ENCODE measurements at regions not wholly inside any gene's neighbourhood (a gene's known extent, or its start where the extent isn't known, plus 50 kb on each side); places are given as distances from the start of the nearest gene placed in this dataset.
"Not testable (repeated sequence)": the region's sequence is repeated elsewhere in the genome, so short reads cannot be mapped to it uniquely, and the experiment has no call there.

DNA sequence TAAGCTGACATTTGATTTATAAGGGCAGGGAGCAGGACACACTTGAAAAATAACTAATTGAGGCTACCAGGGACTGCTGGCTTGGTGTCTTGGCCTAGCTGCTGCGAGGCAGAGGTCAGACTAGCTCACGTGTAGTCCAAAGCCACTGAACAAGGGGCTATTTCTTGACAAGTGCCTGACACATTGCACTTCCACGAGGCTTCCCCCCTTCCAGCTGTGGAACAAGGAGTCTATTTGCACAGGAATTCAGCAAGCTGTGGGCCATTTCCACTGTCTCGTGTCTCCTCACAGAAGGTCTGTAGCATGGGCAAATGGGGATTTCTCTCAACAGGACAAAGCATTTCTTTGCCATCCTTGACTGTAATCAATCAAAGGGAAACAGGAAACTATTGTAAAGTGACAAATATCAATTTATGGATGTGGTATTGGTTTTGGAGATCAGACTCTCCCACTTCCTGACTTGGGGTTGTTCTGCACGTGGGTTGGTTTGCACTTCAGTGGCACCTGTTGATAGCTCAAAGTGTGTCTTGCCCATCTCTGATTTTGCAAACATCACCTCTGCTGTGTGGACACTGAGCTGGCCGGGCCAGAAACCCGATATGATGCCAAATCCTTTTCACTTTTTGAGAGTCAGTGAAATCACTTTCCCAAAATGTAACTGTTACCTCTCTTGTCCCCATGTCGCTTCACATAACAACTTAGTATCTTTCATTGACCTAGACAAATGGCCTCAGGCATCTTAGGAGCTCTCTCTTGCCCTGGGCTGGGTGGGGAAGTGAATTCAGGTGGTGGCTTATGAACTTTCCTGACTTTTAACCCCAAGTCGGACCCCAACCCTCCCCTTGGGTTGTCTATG is 107.4 kb upstream of the MAMLD1 start:
- DNase-seq, result no peak

- DNase-seq, result no peak
Observed at GRCh38 chrX:150256297-150256650, 106.8 kb upstream of the MAMLD1 start.

- DNase-seq, result no peak
Observed at GRCh38 chrX:150257353-150258175, 105.6 kb upstream of the MAMLD1 start.

DNA sequence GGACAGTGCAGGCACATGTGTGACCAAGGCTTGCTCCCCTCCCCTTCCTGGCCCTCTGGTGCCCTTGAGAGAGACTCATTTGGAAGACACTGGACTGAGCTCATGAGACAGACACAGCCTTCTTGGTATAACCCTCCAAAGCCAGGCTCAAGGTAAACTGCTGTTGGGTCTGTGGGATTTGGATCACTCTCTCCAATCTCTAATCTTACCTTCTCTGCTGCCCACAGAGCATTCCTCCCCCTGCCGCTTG is 105.0 kb upstream of the MAMLD1 start:
- no peak for DNase-seq

GRCh38 chrX:150258463-150259430 is 104.4 kb upstream of the MAMLD1 start:
- no peak for DNase-seq

DNA sequence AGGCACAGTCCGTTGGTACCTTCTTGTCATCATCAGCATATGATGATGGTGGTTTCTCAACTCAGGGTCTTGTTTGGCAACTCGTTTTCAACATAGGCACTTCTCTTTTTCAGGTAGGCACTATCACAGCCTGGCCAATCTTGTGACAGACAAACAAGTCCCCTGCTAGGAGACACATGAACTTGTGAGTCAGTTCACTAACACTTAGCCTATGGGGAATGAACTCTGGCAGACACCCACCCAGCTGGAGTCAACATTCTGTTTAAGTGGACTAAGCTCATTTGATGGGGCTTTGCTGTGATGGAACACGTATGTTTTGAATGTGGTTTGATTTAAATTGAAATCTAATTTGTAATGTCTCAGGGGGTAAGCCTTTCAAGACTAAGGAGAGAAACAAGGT is 100.7 kb upstream of the MAMLD1 start:
- no peak for DNase-seq

GRCh38 chrX:150268839-150269355 is 94.2 kb upstream of the MAMLD1 start:
- no peak for DNase-seq

- DNase-seq, result no peak
Observed at GRCh38 chrX:150269605-150270254, 93.4 kb upstream of the MAMLD1 start.

DNA sequence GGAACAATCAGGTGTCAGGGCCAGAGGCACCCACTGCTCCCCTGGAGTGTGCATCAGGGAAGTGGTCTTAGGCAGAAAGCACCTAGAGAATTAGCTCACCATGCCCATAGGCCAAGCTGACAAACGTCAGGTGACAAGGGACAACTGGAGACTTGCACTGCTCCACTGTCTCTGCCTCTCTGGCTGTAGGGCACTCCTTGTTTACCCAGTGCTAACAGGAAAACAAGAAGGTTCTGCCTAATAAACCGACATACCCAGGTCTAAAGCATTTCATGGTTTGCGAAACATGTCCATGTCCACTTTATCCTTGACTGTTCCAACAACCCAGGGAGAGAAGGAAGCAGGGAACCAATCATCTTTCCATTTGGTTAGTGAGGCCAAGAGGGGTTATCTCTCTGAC is 92.5 kb upstream of the MAMLD1 start:
- no peak for DNase-seq

DNA sequence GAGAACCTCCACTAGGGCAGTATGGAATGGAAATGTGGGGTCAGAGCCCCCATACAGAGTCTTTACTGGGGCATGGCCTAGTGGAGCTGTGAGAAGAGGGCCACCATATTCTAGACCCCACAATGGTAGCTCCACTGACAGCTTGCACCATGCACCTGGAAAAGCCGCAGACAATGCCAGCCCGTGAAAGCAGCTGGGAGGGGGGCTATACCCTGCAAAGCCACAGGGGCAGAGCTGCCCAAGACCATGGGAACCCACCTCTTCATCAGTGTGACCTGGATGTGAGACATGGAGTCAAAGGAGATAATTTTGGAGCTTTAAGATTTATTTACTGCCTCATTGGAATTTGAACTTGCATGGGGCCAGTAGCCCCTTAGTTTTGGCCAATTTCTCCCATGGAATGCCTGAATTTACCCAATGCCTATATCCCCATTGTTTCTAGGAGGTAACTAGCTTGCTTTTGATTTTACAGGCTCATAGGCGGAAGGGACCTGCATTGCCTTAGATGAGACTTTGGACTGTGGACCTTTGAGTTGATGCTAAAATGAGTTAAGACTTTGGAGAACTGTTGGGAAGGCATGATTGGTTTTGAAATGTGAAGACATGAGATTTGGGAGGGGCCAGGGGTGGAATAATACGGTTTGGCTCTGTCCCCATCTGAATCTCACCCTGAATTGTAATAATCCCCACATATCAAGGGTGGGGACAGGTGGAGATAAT is 89.4 kb upstream of the MAMLD1 start:
- not testable (repeated sequence) for DNase-seq

- DNase-seq, result no peak
Observed at GRCh38 chrX:150282953-150283352, 80.2 kb upstream of the MAMLD1 start.

DNA sequence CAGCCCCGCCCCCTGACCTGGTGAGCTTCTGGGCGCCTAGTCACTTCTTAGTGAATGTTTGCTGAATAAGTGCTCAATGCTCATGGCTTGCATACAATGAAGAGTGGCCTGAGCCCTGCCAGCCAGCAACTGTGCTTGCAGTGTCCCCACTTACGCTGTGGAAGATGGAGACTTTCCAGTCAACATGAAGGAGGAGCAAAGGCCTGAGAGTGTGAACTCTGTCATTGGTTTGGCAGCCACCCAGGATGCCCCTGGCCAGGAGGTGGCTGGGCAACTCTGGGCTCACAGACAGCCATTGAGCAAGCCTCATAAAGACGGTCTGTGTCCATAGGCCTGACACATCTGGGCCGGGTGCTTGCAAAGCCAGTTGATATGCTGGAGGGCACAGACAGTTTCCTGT is 72.1 kb upstream of the MAMLD1 start:
- no peak for DNase-seq

GRCh38 chrX:150293311-150294013 is 69.7 kb upstream of the MAMLD1 start:
- no peak for DNase-seq

DNA sequence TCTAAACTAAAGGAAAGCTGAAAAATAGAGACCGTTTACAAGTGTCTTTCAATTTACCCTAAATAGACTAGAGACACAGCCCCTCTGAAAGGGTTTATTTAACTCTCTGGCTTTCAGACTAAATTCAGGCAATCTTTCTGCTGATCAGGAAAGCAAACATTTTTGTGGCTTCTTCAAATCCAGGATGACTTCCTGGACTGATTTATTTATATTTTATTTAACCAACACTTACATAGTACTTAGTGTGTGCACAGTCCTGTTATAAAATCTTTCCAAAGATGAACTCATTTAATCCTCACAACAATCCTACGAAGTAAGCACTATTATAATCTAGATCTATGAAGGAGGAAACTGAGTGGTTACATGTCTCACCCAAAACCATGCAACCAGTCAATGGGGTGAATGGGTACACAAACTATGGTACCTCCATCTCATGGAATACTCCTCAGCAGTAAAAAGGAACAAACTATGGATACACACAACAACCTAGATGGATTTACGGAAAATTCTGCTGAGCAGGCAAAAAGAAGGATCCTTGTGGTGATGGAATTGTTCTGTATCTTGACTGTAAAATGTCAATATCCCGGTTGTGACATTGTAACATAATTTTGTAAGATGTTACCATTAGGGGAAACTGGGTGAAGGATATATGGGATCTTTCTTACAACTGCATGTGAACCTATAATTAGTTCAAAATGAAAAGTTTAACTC is 64.1 kb upstream of the MAMLD1 start:
- no peak for DNase-seq

DNA sequence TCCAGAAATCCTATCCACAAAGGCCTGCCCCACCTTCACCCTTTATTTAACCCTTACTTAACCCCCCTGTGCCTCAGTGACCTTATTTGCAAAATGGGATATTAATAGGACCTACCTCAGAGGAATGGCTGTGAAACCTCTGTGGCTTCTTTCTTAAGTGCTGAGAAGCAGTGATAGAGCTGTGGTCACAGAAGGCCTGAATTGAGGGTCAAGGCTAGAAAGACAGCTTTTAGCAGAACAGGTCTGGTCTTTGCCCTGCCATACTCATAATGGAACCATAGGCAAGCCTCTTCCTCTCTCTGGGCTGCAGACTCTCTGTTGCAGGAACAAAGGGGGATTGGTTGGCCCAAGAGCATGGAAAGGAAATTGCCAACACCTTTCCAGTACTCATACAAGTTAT is 63.5 kb upstream of the MAMLD1 start:
- DNase-seq, result no peak

DNA sequence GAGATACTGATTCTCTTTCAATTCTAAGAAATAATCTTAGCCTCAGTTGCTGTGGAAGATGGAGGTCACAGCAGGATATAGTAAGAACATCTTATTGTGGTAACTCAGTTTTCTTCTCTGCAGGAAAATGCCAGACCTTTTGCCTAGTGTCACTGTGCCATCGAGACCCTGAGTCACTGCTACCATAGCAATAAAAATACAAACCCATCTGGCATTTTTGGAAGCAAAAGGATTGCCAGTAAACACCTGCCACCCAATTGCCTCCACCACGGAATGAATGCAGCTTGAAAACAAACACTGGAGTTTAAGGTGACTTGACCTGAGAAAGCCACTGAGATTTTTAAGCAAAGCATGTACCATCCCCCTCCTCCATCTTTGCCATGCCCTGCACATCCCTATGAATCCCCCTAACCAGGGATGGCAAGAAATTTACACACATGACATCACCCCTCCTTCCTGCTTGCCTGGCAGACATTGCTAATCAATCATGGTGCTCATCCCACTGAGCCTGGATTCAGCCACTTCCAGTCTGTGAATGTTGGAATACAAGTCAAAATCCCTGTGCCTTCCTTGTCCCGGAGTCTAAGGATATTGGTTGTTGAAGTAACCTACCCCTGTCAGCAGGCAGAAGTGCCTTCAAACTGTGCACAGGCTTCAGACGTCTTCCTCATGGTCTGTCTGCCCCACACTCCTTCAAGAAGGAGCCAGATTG is 59.6 kb upstream of the MAMLD1 start:
- no peak for DNase-seq

DNA sequence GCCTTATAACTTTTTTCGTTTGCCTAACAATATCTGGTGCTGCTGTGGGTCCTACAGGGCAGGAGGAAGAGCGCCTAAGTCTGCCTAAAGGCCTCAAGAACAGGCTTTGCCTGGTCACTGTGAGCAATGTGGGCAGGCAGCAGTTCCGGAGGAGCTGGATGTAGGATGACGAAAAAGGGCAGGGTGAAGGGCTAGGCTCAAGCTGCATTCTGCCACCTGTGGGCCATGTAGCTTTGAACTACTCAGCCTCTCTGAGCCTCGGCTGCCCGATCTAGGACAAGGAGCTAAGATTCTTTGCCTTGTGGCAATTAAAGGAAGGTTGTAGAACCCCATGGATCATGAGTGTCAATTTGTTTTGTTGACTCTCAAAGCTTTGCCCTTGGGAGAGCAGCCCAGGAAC is 57.1 kb upstream of the MAMLD1 start:
- no peak for DNase-seq

GRCh38 chrX:150308041-150308440 is 55.1 kb upstream of the MAMLD1 start:
- DNase-seq, result no peak

DNA sequence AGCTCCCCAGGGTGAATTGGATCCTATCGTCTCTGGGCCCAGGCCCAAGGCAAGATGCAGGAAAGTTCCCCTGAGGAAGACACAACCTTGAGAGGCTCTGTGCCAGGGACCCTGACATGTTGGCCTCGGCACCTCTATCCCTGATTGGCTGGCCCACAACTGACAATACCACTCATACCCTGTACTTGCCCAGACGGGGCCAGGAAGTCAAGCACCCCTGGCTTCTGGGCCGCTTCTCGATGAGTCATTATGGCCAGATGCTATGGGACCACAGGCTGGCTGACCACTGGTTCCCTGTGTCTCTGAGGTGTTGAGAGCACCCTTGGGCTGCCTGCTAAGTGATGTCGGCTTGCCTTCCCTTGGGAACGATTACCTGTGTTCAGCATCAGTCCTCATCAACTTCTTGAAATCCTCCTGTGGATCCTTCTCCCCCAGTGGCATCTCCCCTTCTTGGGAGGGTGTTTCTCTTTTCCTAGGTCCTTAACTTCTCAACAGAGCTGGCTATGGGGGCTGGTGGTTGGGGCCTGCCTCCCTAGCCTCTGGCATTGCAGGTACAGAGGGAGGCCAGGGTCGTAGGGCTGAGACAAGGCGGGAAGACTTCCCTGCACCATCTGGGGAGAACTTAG is 54.5 kb upstream of the MAMLD1 start:
- DNase-seq, result no peak

Data from activated effector memory CD4-positive, alpha-beta T cell treated with Interleukin-2 at 50 U/mL for 16 hours (primary cell).